ENCODE measurements at regions not wholly inside any gene's neighbourhood (a gene's known extent, or its start where the extent isn't known, plus 50 kb on each side); places are given as distances from the start of the nearest gene placed in this dataset.
"Not testable (repeated sequence)": the region's sequence is repeated elsewhere in the genome, so short reads cannot be mapped to it uniquely, and the experiment has no call there.

GRCh38 chr3:75325716-75326115, 338.4 kb upstream of the FRG2C start:
- DNase-seq: no peak

- no peak for DNase-seq
These were observed 336.7 kb upstream of the FRG2C start for GRCh38 chr3:75327453-75327852.

- no peak for DNase-seq
These were observed 334.5 kb upstream of the FRG2C start for GRCh38 chr3:75329476-75330097.

DNA sequence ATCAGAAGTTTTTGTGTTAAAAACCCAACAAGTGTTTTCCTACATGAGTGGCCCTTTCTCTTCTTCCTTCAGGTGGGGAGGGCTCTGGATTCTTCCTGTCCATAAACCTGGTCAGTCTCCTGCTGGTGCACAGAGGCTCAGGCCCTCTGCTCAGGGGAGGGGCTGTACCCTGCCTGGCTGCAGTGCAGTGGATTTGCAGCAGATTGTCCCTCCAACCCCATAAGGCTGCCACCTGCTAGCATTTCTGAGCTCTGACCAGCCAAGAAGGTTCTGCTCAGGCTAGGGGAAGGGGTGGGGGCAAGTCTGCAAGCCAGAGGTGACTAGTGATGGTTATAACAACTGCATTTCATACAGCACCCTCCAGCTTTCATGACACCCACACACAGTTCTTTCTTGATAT, 333.7 kb upstream of the FRG2C start:
- not testable (repeated sequence) for DNase-seq

DNA sequence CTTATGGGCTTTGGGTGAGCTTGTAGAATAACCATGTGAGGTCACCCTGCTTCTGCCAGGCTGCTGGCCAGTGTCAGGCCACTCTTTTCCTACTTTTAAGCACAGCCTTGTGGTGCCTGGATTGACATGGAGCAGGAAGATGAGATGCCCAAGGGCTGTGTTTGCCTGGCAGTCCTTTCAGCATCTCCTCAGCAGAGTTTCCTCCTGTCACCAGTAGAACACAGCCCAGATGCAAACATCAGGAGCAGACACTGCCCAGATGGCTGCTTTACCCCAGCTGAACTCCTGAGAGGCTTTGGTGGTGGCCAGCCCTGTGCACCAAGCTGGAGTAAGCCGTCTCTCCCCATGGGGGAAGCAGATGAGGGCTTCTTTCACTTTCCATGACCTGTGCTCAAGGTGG, 332.0 kb upstream of the FRG2C start:
- not testable (repeated sequence) for DNase-seq

GRCh38 chr3:75332794-75333193, 331.3 kb upstream of the FRG2C start:
- no peak for DNase-seq

DNA sequence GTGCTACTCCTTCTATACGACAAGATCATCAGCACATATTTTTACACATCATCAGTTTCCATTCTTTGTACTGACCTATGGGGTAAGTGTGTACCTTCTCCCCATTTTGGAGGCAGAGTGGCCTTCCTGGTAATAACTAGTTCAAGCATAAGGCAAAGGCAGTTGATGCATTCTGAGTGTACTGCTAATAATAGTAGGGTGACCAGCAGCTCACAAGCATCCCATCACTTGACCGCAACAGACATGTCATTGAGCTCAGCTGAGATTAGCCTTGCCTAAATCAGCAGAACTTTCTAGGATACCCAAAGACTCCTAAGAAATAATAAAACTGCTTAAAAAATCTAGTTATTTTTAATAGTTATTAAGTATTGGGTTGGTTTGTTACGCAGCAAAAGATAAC, 329.8 kb upstream of the FRG2C start:
- no peak for DNase-seq

GRCh38 chr3:75337226-75337900, 326.8 kb upstream of the FRG2C start:
- DNase-seq: no peak

DNA sequence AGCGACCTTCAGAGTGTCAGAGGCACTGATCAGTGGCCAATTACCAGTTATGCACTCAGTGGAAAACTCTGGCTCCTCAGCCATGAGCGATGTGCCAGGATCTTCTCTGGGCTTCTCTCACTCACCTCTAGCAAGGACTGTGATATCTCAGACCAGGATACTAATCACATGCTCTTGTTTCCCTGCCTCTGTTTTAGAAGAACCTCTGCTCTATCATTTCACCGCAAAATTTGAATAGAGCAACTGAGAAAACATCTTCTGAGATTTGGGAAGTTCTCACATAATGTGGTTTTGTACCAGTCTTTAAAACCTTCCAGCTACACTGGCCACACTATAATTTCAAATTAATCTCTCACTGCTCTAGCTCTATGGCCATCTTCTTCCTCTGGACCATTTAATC, 325.8 kb upstream of the FRG2C start:
- DNase-seq: no peak

GRCh38 chr3:75341324-75342067, 322.6 kb upstream of the FRG2C start:
- DNase-seq: no peak

DNA sequence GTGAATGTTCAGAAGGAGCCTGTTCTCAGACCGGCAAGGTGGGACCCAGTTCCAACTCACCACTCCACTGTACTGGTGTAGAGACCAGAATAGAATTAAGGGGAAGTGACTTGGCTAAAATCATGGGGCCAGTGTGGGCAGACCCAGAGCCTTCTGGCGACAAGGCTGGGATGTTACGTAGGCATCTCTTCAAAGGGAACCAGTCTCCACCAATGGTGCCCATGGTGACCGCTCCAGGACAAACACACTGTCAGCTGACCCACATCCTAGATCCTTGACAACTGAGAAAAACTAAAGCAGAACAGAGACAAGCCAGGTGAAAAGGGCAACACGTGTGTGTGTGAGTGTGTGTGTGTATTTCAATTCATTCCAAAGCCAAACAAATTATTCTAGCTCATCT, 321.7 kb upstream of the FRG2C start:
- DNase-seq: no peak

DNA sequence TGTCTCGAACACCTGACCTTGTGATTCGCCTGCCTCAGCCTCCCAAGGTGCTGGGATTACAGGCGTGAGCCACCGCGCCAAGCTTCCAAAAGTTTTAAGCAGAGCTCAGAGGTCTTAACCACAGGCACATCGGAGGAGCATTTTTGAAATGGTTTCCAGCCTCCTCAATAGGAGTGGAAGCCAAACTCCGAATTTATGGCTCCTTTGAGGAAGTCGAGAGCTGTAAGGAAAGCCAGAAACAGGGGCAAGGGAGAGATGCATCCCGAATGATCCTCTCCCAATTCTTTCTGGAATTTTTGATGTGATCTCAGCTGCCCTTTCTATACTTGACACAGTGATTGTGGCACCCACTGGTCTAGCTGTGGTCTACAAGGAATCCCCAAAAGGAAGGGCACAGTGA, 313.6 kb upstream of the FRG2C start:
- not testable (repeated sequence) for DNase-seq

DNA sequence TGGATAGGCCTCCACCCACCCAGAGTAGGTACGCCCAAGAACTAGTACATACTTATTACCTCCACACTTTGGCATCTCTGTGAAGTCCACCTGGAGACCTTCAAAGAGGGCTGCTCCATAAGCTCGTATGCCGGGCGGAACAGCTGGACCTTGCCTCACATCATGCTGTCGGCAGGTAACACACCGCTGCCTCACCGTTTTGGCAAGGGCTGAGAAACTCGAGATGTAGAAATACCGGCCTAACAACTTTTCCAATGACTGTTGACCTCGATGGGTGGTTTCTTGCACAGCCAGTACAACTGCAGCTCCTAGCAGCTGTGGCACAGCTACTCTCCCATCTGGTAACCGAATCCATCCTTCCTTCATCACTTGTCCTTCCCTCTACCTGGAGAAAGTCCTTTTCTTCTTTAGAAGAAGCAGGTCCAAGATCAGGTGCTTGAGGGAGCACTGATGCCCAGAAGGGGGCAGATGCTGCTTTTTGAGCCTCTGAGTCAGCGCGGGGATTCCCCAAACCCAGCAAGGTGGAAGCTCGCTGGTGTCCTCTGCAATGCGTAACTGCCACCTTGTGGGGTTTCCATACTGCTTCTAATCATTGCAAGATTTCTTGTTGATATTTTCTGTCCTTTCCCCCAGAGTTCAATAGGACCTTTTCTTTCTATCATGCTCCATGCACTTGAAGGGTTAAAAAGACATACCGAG, 301.9 kb upstream of the FRG2C start:
- DNase-seq: not testable (repeated sequence)

DNA sequence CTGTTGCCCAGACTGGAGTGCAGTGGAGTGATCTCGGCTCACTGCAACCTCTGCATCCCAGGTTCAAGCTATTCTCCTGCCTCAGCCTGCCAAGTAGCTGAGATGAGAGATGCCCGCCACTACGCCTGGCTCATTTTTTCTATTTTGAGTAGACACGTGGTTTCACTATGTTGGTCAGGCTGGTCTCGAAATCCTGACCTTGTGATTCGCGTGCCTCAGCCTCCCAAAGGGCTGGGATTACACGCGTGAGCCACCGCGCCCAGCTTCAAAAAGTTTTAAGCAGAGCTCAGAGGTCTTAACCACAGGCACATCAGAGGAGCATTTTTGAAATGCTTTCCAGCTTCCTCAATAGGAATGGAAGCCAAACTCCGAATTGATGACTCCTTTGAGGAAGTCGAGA, 291.2 kb upstream of the FRG2C start:
- DNase-seq: not testable (repeated sequence)

DNA sequence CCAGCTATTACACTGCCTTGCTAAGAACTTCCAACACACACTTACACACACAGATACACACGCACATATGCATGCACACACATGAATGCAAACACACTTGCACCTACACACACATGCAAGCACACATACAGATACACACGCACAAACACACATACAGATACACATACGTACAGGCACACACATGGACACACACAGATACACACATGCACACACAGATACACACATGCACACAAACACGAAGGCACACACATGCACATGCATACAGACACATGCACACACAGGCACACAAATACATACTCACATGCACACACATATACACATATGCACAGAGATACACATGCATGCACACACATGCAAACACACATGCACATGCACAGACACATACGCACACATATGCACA, 284.3 kb upstream of the FRG2C start:
- DNase-seq: not testable (repeated sequence)

GRCh38 chr3:75380276-75380771, 283.8 kb upstream of the FRG2C start:
- no peak for DNase-seq

DNA sequence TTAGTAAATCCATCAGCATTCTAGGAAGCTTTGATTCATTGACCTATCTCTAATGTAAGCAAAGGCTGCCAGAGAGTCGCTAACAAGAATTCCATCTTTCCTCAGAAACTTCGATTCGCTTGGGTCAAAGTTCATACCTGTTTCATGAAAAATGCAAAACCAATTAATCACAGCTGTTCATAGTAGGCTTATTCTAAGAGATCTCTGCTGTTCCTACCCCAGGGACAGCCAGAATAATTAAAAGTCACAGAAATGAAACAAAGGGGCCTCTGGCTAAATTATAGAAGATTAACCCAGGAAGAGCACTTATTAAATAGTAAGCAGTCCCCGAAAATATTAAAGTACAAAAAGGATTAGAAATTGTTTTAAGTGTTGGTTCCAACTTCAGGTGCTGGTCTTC, 280.1 kb upstream of the FRG2C start:
- not testable (repeated sequence) for DNase-seq

GRCh38 chr3:75388486-75389124, 275.5 kb upstream of the FRG2C start:
- not testable (repeated sequence) for DNase-seq

GRCh38 chr3:75393288-75393694, 270.8 kb upstream of the FRG2C start:
- DNase-seq: not testable (repeated sequence)

DNA sequence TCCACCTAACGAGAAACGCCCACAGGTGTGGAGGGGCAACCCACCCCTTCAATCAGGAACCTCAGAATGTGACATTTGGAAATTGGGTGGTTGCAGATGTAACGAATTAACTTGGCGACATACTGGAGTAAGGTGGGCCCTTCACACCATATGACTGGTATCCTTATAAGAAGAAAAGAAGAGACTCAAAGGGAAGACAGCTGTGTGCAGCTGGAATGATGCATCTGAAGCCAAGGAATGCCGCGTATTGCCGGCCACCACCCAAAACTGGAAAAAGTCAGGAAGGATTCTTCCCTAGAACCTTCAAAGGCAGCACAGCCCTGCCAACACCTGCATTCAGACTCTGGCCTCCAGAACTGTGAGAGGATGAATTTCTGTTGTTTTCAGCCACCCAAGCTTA, 270.0 kb upstream of the FRG2C start:
- not testable (repeated sequence) for DNase-seq

DNA sequence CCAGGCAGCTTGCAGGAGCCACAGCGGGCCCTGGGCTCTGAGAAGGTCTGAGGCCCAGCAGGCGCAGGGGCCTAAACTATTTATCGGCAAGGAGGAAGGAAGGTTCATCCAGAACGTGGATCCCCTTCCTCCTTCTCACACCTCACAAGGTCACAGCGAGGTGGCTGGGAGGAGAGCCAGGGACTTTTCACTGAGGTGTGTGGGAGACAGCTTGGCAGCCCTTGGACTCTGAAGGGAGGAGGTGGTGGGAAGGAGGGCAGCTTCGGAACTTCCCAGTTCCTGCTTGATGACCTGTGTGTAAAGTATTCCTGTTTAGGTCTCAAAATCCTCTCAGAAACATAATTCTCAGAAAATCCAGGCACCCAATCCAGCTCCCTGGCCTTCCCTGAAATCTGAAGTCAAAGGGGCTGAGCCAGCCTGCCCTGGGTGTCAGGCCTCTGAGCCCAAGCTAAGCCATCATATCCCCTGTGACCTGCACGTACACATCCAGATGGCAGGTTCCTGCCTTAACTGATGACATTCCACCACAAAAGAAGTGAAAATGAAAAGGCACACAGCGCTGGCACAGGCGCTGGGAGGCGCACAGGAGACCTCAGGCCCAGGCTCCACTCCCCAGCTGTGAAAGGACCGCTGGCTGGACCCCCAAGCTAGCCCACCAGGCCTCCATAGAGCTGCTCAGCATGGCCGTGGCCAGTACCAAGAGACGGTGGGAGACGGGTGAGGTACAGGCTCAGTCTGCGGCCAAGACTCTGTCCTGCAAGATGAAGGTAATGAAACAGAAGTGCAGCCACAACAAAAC, 269.4 kb upstream of the FRG2C start:
- DNase-seq: not testable (repeated sequence)

All from GOT3 (cell line).